SK-N-MC (cell line): ENCODE measurements at regions not wholly inside any gene's neighbourhood (a gene's known extent, or its start where the extent isn't known, plus 50 kb on each side); places are given as distances from the start of the nearest gene placed in this dataset.

Experiments used
- EZH2 ChIP-seq: fragments of 200-600 bp; sonication (generic); IDR thresholded peaks from one replicate; pipeline ENCODE4 v1.6.1; 2017; ENCODE audit warnings: antibody characterized with exemption
- POLR2AphosphoS5 ChIP-seq: IDR thresholded peaks from 2 replicates; pipeline ENCODE4 v1.6.1; 2012; ENCODE audit warnings: mild to moderate bottlenecking, low read depth, low read length, borderline replicate concordance

DNA sequence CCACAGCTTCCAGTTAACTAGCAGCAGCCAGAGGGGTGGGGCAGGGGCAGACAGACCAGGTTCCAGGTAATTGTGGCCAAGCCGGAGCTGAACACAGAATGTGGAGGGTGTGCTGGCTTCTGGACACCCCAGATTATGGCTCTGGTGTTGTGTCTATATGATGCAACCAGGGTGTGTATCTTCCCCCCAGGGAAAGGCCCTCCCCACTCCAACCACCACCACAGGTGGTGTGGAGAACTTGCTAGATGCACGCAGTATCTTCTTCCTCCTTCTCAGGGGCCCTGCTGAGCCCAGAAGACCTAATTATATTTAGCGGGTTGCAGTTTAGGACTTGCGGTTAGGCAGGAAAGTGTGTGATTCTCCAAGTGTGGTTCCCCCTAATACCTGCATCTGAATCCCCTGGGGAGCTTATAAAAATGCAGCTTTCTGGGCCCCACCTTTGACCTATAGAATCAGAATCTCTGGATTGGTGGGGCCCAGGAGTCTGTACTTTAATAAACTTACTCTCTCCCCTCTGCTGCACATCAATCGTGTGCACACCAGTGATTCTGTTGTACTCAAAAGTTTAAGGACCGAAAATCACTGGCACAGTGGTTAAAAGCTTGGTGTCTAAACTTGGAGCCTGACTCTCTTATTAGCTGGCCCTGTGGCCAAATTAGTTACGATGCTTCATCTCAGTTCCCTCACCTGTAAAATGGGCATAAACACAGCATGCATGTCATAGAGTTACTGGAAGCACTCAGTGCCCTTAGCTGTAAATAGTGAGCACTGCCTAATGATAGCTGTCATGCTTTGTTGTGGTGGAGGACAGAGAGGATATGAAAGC lies 379.1 kb upstream of the PROK2 start:
- TF ChIP-seq POLR2AphosphoS5 = no peak
- TF ChIP-seq EZH2 = no peak
